ENCODE measurements at regions not wholly inside any gene's neighbourhood (a gene's known extent, or its start where the extent isn't known, plus 50 kb on each side); places are given as distances from the start of the nearest gene placed in this dataset.
"Not testable (repeated sequence)": the region's sequence is repeated elsewhere in the genome, so short reads cannot be mapped to it uniquely, and the experiment has no call there.

- DNase-seq (ENCODE audit: low read depth), result no peak
- in situ Hi-C loops (cut with HindIII; ENCODE audit: low sequenced_read_pairs), result no loop called here
- TF ChIP-seq, protein P1, sequence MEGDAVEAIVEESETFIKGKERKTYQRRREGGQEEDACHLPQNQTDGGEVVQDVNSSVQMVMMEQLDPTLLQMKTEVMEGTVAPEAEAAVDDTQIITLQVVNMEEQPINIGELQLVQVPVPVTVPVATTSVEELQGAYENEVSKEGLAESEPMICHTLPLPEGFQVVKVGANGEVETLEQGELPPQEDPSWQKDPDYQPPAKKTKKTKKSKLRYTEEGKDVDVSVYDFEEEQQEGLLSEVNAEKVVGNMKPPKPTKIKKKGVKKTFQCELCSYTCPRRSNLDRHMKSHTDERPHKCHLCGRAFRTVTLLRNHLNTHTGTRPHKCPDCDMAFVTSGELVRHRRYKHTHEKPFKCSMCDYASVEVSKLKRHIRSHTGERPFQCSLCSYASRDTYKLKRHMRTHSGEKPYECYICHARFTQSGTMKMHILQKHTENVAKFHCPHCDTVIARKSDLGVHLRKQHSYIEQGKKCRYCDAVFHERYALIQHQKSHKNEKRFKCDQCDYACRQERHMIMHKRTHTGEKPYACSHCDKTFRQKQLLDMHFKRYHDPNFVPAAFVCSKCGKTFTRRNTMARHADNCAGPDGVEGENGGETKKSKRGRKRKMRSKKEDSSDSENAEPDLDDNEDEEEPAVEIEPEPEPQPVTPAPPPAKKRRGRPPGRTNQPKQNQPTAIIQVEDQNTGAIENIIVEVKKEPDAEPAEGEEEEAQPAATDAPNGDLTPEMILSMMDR (IDR thresholded peaks at IDR 0.05; ENCODE audit: low read depth, low read length, missing control alignments), result no peak
- no peak overlapping the region for H3K4me3 ChIP-seq (ENCODE audit: low read depth, low read length)
Observed at GRCh38 chr20:53859684-53860083, 210.7 kb downstream of the BCAS1 start.

- H3K4me3 ChIP-seq (ENCODE audit: low read depth, low read length); in situ Hi-C loops (cut with HindIII; ENCODE audit: low sequenced_read_pairs); DNase-seq (ENCODE audit: low read depth): not testable (repeated sequence)
Observed at GRCh38 chr20:53859009-53859408, 211.4 kb downstream of the BCAS1 start.

DNA sequence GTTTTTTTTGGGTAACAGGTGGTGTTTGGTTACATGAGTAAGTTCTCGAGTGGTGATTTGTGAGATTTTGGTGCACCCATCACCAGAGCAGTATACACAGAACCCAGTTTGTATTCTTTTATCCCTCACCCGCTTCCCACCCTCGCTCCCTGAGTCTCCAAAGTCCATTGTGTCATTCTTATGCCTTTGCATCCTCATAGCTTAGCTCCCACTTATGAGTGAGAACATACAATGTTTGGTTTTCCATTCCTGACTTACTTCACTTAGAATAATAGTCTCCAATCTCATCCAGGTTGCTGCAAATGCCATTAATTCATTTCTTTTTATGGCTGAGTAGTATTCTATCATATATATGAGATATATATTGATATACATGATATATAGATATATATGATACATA lies 211.9 kb downstream of the BCAS1 start:
- in situ Hi-C loops (cut with HindIII; ENCODE audit: low sequenced_read_pairs); H3K4me3 ChIP-seq (ENCODE audit: low read depth, low read length); DNase-seq (ENCODE audit: low read depth): not testable (repeated sequence)

DNA sequence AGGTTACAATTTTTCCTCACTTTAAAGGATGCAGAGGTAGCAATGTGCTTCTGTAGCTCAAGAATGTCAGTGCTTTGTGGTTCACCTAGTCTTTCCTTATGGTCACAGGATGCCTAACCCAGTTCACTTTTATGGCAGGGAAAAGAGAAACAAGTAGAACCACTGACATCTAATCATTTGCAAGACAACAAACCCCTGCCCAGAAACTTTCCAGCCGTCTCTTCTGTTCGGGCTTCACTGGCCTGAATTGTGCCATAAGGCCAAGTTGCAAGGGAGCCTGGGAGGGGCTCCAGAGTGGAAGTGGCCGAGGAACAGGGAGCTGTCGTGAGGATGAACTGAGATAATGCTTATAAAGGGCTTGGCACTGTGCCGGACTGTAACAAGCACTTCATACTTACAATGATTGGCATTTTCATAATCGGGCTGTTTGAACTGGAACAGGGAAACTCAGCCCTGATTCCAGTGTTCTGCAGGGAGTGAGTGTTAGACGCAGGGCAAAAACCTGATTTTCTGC lies 212.6 kb downstream of the BCAS1 start:
- in situ Hi-C loops (cut with HindIII; ENCODE audit: low sequenced_read_pairs), result no loop called here
- DNase-seq (ENCODE audit: low read depth), result no peak
- TF ChIP-seq, protein P1 (IDR thresholded peaks at IDR 0.05; ENCODE audit: low read depth, low read length, missing control alignments), result no peak
- H3K4me3 ChIP-seq (ENCODE audit: low read depth, low read length), result no peak overlapping the region

- in situ Hi-C loops (cut with HindIII; ENCODE audit: low sequenced_read_pairs), result no loop called here
- DNase-seq (ENCODE audit: low read depth), result no peak
- no peak overlapping the region for H3K4me3 ChIP-seq (ENCODE audit: low read depth, low read length)
- TF ChIP-seq, protein P1 (IDR thresholded peaks at IDR 0.05; ENCODE audit: low read depth, low read length, missing control alignments), result no peak
Observed at GRCh38 chr20:53856300-53857295, 213.8 kb downstream of the BCAS1 start.

GRCh38 chr20:53855733-53856132 lies 214.7 kb downstream of the BCAS1 start:
- no peak for DNase-seq (ENCODE audit: low read depth)
- in situ Hi-C loops (cut with HindIII; ENCODE audit: low sequenced_read_pairs), result no loop called here
- TF ChIP-seq, protein P1 (IDR thresholded peaks at IDR 0.05; ENCODE audit: low read depth, low read length, missing control alignments), result no peak
- H3K4me3 ChIP-seq (ENCODE audit: low read depth, low read length), result no peak overlapping the region

DNA sequence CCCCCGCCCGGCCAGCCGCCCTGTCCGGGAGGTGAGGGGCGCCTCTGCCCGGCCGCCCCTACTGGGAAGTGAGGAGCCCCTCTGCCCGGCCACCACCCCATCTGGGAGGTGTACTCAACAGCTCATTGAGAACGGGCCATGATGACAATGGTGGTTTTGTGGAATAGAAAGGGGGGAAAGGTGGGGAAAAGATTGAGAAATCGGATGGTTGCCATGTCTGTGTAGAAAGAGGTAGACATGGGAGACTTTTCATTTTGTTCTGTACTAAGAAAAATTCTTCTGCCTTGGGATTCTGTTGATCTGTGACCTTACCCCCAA lies 215.8 kb downstream of the BCAS1 start:
- H3K4me3 ChIP-seq (ENCODE audit: low read depth, low read length); in situ Hi-C loops (cut with HindIII; ENCODE audit: low sequenced_read_pairs); DNase-seq (ENCODE audit: low read depth): not testable (repeated sequence)

GRCh38 chr20:53853111-53853713 lies 217.2 kb downstream of the BCAS1 start:
- H3K4me3 ChIP-seq (ENCODE audit: low read depth, low read length), result no peak overlapping the region
- TF ChIP-seq, protein P1 (IDR thresholded peaks at IDR 0.05; ENCODE audit: low read depth, low read length, missing control alignments), result no peak
- DNase-seq (ENCODE audit: low read depth), result no peak
- in situ Hi-C loops (cut with HindIII; ENCODE audit: low sequenced_read_pairs), result no loop called here

Measured in astrocyte of the cerebellum (primary cell).